Skeletal muscle tissue (tissue), 3 donors: ENCODE measurements at regions not wholly inside any gene's neighbourhood (a gene's known extent, or its start where the extent isn't known, plus 50 kb on each side); places are given as distances from the start of the nearest gene placed in this dataset.
"Not testable (repeated sequence)": the region's sequence is repeated elsewhere in the genome, so short reads cannot be mapped to it uniquely, and the experiment has no call there.

Experiments
- H3K27ac ChIP-seq: one replicate; pipeline ENCODE4 v1.7.0; 2013; ENCODE audit warnings: mild to moderate bottlenecking, low read depth, low read length, inconsistent platforms
- H3K27me3 ChIP-seq, 3 donors: one replicate each; pipeline ENCODE4 v1.7.0; 2013; ENCODE audit warnings: low read length in 3 of 3; ENCODE audit not compliant: control insufficient read depth in 3 of 3, insufficient read depth in 3 of 3
- H3K36me3 ChIP-seq, 3 donors: one replicate each; pipeline ENCODE4 v1.7.0; 2013; ENCODE audit warnings: low read length in 3 of 3; ENCODE audit not compliant: control insufficient read depth in 3 of 3, insufficient read depth in 3 of 3
- H3K4me1 ChIP-seq, 3 donors: one replicate each; pipeline ENCODE4 v1.7.0; 2013; ENCODE audit warnings: low read length in 3 of 3, mild to moderate bottlenecking in 3 of 3; ENCODE audit not compliant: control insufficient read depth in 3 of 3, insufficient read depth in 3 of 3
- H3K4me3 ChIP-seq, 3 donors: one replicate each; pipeline ENCODE4 v1.7.0; 2013; ENCODE audit warnings: low read length in 3 of 3
- H3K9ac ChIP-seq, 3 donors: one replicate each; pipeline ENCODE4 v1.7.0; 2013; ENCODE audit warnings: low read length in 3 of 3, mild to moderate bottlenecking in 3 of 3, moderate library complexity in 2 of 3, low read depth in 1 of 3
- H3K9me3 ChIP-seq, 3 donors: one replicate each; pipeline ENCODE4 v1.7.0; 2013; ENCODE audit warnings: low read length in 3 of 3; ENCODE audit not compliant: control insufficient read depth in 3 of 3
- donor health status: Osteomylitis.

GRCh38 chr4:132330994-132331393 lies 818.1 kb upstream of the PCDH10 start:
- Histone ChIP-seq H3K4me3 (no peak overlapping the region), H3K9me3 (no peaks in the 10 kb centered on the region), H3K27ac (no peak overlapping the region), H3K4me1 (no peaks in the 10 kb centered on the region), H3K36me3 (no peaks in the 10 kb centered on the region), H3K27me3 (no peaks in the 10 kb centered on the region), H3K9ac (no peak overlapping the region)

DNA sequence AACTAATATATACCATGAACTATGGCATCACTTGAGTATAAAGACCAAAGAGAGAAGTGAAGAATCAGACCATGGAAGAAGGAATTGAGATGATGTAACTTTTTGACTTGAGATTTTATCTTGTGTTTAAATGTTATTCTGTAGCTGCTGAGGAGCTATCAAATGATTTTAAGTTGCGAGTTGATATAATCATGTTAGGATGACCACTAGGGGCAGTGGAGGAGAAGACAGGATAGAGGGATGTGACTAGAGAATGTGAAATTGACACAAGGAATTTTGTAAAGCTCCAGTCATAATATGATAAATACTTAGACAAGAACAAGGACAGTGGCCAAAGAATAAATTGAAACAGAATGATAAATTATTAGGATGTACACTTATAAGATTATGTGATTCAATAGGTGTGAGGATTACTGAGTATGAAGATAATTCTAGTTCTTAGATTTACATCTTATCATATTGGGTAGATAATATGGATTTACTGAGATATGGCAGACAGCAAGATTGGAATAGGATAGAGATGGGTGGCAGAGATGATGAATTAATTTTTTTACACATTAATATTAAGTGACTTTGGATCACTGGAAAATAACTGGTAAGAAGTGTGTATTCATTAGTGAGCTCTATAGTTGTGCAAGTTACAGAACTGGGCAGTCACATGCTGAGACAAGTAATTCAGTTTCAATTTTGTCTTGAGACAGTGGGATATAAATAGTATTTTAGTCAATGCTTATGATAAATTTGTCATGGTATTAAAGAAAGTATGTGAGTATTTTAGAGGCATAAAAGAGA lies 816.0 kb upstream of the PCDH10 start:
- Histone ChIP-seq H3K27ac (no peak overlapping the region), H3K9me3 (no peaks in the 10 kb centered on the region), H3K27me3 (no peaks in the 10 kb centered on the region), H3K9ac (no peak overlapping the region), H3K4me1 (no peaks in the 10 kb centered on the region), H3K36me3 (no peaks in the 10 kb centered on the region), H3K4me3 (no peak overlapping the region)

DNA sequence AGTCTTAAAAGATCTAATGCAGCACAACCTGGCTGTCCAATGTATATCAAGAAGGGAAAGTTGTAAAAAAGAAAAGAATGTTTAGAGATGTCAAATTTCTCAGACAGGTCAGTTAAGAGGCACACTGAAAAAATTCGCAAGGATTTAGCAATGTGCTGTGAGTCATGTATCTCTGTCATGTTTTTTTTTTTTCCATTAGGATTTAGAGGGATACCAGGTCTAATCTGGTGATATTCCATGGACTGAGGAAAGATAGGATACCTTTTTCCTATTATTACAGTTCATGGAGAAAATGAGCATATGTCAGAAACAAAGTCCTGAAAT lies 815.4 kb upstream of the PCDH10 start:
- Histone ChIP-seq H3K27ac (no peak overlapping the region), H3K9me3 (no peaks in the 10 kb centered on the region), H3K36me3 (no peaks in the 10 kb centered on the region), H3K9ac (no peak overlapping the region), H3K4me1 (no peaks in the 10 kb centered on the region), H3K4me3 (no peak overlapping the region), H3K27me3 (no peaks in the 10 kb centered on the region)

GRCh38 chr4:132334081-132334480 lies 815.0 kb upstream of the PCDH10 start:
- Histone ChIP-seq H3K27me3 (no peaks in the 10 kb centered on the region), H3K27ac (no peak overlapping the region), H3K36me3 (no peaks in the 10 kb centered on the region), H3K4me3 (no peak overlapping the region), H3K4me1 (no peaks in the 10 kb centered on the region), H3K9ac (no peak overlapping the region), H3K9me3 (no peaks in the 10 kb centered on the region)

- Histone ChIP-seq H3K4me1 (no peaks in the 10 kb centered on the region), H3K36me3 (no peaks in the 10 kb centered on the region), H3K4me3 (no peak overlapping the region)
These were observed 803.9 kb upstream of the PCDH10 start for GRCh38 chr4:132344924-132345828.

DNA sequence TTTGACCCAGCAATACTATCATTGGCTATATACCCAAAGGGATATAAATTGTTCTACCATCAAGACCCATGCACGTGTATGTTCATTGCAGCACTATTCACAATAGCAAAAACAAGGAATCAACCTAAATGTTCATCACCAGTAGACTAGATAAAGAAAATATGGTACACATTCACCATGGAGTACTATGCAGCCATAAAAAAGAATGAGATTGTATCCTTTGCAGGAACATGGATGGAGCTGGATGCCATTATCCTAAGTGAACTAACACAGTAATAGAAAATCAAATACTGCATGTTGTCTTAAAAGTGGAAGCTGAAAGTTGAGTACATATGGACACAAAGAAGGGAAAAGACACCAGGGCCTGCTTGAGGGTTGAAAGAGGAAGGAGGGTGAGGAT lies 803.1 kb upstream of the PCDH10 start:
- Histone ChIP-seq H3K9me3 (no peaks in the 10 kb centered on the region), H3K27ac (no peak overlapping the region), H3K36me3 (no peaks in the 10 kb centered on the region), H3K9ac (no peak overlapping the region), H3K4me1 (no peaks in the 10 kb centered on the region), H3K27me3 (no peaks in the 10 kb centered on the region), H3K4me3 (no peak overlapping the region)

More at GRCh38 chr4:132344924-132345828, 803.9 kb upstream of the PCDH10 start:
- Histone ChIP-seq H3K9me3 (no peaks in the 10 kb centered on the region), H3K9ac (no peak overlapping the region), H3K27ac (no peak overlapping the region), H3K27me3 (no peaks in the 10 kb centered on the region)

- not testable (repeated sequence) for H3K4me1 ChIP-seq, H3K4me3 ChIP-seq, H3K27ac ChIP-seq, H3K27me3 ChIP-seq, H3K9me3 ChIP-seq, H3K9ac ChIP-seq, H3K36me3 ChIP-seq
These were observed 797.5 kb upstream of the PCDH10 start for GRCh38 chr4:132351606-132352005.

DNA sequence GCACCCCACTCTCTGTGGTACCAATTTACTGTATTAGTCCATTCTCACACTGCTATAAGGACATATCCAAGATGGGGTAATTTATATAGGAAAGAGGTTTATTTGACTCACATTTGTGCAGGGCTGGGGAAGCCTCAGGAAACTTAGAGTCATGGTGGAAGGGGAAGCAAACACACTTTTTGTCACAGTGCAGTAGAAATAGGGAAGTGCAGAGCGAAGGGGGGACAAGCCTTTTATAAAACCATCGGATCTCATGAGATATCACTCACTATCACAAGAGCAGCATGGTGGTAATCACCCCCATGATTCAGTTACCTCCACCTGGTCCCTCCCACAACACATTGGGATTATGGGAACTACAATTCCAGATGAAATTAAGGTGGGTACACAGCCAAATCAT lies 766.9 kb upstream of the PCDH10 start:
- H3K36me3 ChIP-seq, result no peaks in the 10 kb centered on the region
- no peaks in the 10 kb centered on the region for H3K27me3 ChIP-seq
- no peak overlapping the region for H3K4me3 ChIP-seq
- no peak overlapping the region for H3K9ac ChIP-seq
- no peaks in the 10 kb centered on the region for H3K9me3 ChIP-seq
- no peak overlapping the region for H3K27ac ChIP-seq
- H3K4me1 ChIP-seq, result no peaks in the 10 kb centered on the region

DNA sequence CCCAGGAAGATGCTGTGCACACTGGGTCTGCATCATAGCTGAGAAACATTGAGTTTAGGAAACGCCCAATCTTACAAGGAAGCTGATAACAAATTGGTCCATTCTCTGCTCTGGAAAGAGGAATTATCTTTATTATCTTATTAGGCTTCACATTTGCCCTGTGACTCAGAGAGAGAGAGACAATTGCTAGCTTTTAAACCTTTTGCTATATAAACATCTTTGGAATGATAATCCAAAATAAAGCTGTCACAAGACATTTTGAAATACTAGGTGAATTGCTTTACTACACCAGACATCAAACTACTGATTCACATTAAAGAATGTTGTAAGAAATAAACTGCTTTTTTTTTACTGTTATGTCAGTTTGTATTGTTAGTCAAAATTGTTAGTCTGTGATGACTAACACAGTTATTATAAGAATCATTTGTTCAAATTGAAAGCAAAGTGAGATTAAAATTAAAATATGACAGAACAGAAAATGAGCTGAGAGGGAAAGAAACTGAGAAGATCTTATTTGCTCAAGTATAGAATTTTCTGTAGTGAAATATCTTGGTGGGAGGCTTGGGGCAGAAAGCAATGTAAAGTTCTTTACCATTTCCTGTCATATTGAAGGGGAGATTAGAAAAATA lies 765.4 kb upstream of the PCDH10 start:
- H3K9ac ChIP-seq, result no peak overlapping the region

GRCh38 chr4:132384709-132385108 lies 764.4 kb upstream of the PCDH10 start:
- Histone ChIP-seq H3K4me3 (no peak overlapping the region), H3K27me3 (no peaks in the 10 kb centered on the region), H3K4me1 (no peaks in the 10 kb centered on the region), H3K9ac (no peak overlapping the region), H3K36me3 (no peaks in the 10 kb centered on the region), H3K27ac (no peak overlapping the region), H3K9me3 (no peaks in the 10 kb centered on the region)

More for the DNA sequence above, 765.4 kb upstream of the PCDH10 start:
- Histone ChIP-seq H3K9me3 (no peaks in the 10 kb centered on the region), H3K27ac (no peak overlapping the region), H3K4me3 (no peak overlapping the region), H3K27me3 (no peaks in the 10 kb centered on the region), H3K4me1 (no peaks in the 10 kb centered on the region), H3K36me3 (no peaks in the 10 kb centered on the region)
